Epithelial cell of proximal tubule (primary cell): ENCODE measurements at regions not wholly inside any gene's neighbourhood (a gene's known extent, or its start where the extent isn't known, plus 50 kb on each side); places are given as distances from the start of the nearest gene placed in this dataset.
"Not testable (repeated sequence)": the region's sequence is repeated elsewhere in the genome, so short reads cannot be mapped to it uniquely, and the experiment has no call there.

Source experiments
- DNase-seq: peaks from one replicate; pipeline ENCODE4 v3.0.0-alpha.2; 2011; ENCODE audit warnings: low read depth
- H3K4me3 ChIP-seq: 2 replicates; pipeline ENCODE4 v1.5.1; 2011; ENCODE audit warnings: low read depth, mild to moderate bottlenecking, low read length
- CTCF ChIP-seq: conservative IDR thresholded peaks from 2 replicates; pipeline ENCODE4 v1.5.1; 2012; ENCODE audit warnings: low read depth, mild to moderate bottlenecking, low read length

DNA sequence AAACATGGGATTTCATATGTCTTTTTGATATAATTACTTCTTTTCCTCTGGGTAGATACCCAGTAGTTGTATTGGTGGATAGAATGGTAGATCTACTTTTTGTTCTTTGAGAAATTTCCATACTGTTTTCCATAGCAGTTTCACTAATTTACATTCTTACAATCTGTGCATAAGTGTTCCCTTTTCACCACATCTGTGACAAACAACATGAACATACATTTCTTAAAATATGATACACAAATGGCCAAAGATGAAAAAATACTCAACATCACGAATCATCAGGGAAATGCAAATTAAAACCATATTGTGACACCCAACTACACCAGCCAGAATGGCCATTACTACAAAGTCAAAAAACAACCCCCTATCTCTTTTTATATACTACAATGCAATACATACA lies 1778.5 kb upstream of the ACO1 start:
- no peak for DNase-seq
- H3K4me3 ChIP-seq: no peak overlapping the region
- no peak for TF ChIP-seq CTCF

GRCh38 chr9:30609713-30610112 lies 1774.7 kb upstream of the ACO1 start:
- DNase-seq: no peak
- no peak for TF ChIP-seq CTCF
- H3K4me3 ChIP-seq: no peak overlapping the region

DNA sequence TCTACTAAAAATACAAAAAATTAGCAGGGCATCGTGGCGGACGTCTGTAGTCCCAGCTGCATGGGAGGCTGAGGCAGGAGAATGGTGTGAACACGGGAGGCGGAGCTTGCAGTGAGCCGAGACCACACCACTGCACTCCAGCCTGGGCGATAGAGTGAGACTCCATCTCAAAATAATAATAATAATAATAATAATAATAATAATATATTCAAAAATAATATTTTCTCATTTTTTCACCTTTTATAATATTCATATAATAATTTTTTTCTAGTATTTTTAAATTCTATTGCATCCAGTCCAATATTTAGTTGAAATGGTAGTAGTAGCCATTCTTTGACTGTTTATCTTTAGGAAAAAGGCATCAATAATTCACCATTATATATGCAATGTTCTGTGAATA lies 1767.7 kb upstream of the ACO1 start:
- not testable (repeated sequence) for H3K4me3 ChIP-seq, DNase-seq

DNA sequence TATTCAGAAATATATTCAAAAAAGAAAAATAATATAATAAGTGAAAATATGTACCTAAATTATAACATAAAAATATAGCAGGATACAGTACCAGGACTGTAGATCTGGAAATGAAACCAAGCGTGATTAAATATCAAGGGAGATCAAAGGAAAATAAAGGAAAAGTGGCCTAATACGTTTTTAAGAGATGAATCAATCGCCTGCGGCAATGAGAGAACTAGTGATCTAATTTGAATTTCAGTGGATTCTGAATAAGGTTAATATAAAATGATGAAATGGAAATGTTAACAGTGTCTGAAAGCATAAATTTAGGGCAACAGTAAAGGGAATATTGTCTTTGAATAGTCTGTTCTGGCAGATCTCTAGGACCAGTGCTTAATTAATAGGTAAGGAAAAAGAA lies 1761.9 kb upstream of the ACO1 start:
- DNase-seq: no peak
- H3K4me3 ChIP-seq: no peak overlapping the region
- TF ChIP-seq CTCF: no peak

GRCh38 chr9:30628915-30629567 lies 1755.4 kb upstream of the ACO1 start:
- peak; percentile 35 for DNase-seq
- no peak for TF ChIP-seq CTCF
- no peak overlapping the region for H3K4me3 ChIP-seq

DNA sequence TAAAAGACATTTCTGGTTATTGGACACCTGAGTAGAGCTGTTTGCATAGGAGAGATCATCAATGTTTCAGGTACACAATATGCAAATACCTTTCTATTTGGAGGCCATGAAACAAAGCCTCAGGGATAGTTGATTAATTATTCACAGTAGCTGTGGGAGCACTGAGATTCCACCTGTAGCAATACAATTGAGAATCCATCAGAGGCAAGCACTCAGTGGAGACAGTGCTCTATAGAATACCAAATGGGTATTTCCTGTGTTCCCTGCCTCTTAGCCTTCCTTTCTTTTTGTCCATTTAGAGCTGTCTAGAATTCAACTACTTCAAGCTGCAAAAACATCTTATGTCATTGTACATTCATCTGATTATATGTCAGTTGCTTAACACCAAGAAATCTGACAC lies 1754.0 kb upstream of the ACO1 start:
- no peak for DNase-seq
- TF ChIP-seq CTCF: no peak
- H3K4me3 ChIP-seq: no peak overlapping the region

DNA sequence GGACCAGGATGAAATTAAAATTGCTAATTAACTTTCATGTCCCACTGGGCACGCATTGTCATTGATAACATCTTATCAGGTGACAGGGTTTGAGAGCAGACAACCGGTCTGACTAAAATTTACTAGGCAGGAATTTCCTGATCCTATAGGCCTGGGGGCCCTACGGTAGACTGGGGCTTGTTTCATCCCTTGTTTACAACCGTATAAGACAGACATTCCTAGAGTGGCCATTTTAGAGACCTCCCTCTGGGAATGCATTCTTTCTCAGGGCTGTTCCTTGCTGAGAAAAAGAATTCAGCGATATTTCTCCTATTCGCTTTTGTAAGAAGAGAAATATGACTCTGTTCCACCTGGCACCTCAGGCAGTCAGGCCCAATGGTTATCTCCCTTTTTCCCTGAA lies 1737.8 kb upstream of the ACO1 start:
- DNase-seq, H3K4me3 ChIP-seq: not testable (repeated sequence)

- no peak overlapping the region for H3K4me3 ChIP-seq
- no peak for DNase-seq
- no peak for TF ChIP-seq CTCF
These were observed 1722.5 kb upstream of the ACO1 start for GRCh38 chr9:30661925-30662324.
